IMR-90 (cell line): ENCODE measurements at regions not wholly inside any gene's neighbourhood (a gene's known extent, or its start where the extent isn't known, plus 50 kb on each side); places are given as distances from the start of the nearest gene placed in this dataset.

ENCODE experiments used
- ATAC-seq: fragments of 200-7000 bp; cut with Tn5 transposase; 2 replicates; pipeline ENCODE4 v1.9.1; 2020; ENCODE audit warnings: low read depth, mild to moderate bottlenecking, moderate library complexity
- BruUV-seq: library from RNA; stranded (reverse); fragments of 400-500 nt; replicated peaks from 2 replicates; lab custom pipeline; 2021; lab: Mats Ljungman, UMichigan
- CTCF ChIA-PET: fragments of 300-600 bp; formaldehyde crosslinking; extraction: SDS; loops from one replicate; lab custom pipeline; 2021; ENCODE audit warnings: antibody characterized with exemption; lab: Yijun Ruan, JAX
- POLR2A ChIA-PET: fragments of 300-600 bp; sonication (Branson Sonifier 250); formaldehyde crosslinking; loops from one replicate; lab custom pipeline; 2022; ENCODE audit warnings: antibody characterized with exemption; ENCODE audit not compliant: unreplicated experiment; lab: Charles Lee
- DNase-seq: peaks from one replicate; pipeline ENCODE4 v3.0.0; 2013
- H2AFZ ChIP-seq: replicated peaks from 2 replicates; pipeline ENCODE3; 2013; ENCODE audit warnings: low read length, mild to moderate bottlenecking; ENCODE audit not compliant: poor library complexity
- H2AK5ac ChIP-seq: 2 replicates; pipeline ENCODE4 v1.6.1; 2013; ENCODE audit warnings: low read depth, low read length, inconsistent platforms
- H2AK9ac ChIP-seq: replicated peaks from 2 replicates; pipeline ENCODE3; 2013; ENCODE audit warnings: mild to moderate bottlenecking, low read depth, low read length, moderate library complexity; ENCODE audit not compliant: poor library complexity
- H2BK120ac ChIP-seq: 2 replicates; pipeline ENCODE4 v1.6.1; 2013; ENCODE audit warnings: low read depth, low read length, inconsistent platforms
- H2BK15ac ChIP-seq: 3 replicates; pipeline ENCODE4 v1.6.1; 2013; ENCODE audit warnings: low read depth, low read length, inconsistent platforms
- H2BK20ac ChIP-seq: 2 replicates; pipeline ENCODE4 v1.6.1; 2013; ENCODE audit warnings: low read depth, mild to moderate bottlenecking, inconsistent platforms, low read length, moderate library complexity
- H2BK5ac ChIP-seq: 2 replicates; pipeline ENCODE4 v1.6.1; 2013; ENCODE audit warnings: mild to moderate bottlenecking, low read depth, low read length, inconsistent platforms; ENCODE audit not compliant: poor library complexity, severe bottlenecking
- H3K14ac ChIP-seq: replicated peaks from 2 replicates; pipeline ENCODE4 v1.6.1; 2013; ENCODE audit warnings: low read depth, low read length, inconsistent platforms
- H3K18ac ChIP-seq: 2 replicates; pipeline ENCODE4 v1.6.1; 2013; ENCODE audit warnings: low read depth, low read length, control low read depth
- H3K23ac ChIP-seq: 2 replicates; pipeline ENCODE4 v1.6.1; 2013; ENCODE audit warnings: low read depth, low read length, inconsistent platforms
- H3K27ac ChIP-seq: 2 replicates; pipeline ENCODE4 v1.5.1; 2013; ENCODE audit warnings: mild to moderate bottlenecking, control low read depth, low read length; ENCODE audit not compliant: insufficient read depth
- H3K27me3 ChIP-seq: 2 replicates; pipeline ENCODE4 v1.6.1; 2013; ENCODE audit warnings: low read length; ENCODE audit not compliant: control insufficient read depth, insufficient read depth
- H3K36me3 ChIP-seq: 2 replicates; pipeline ENCODE4 v1.6.1; 2013; ENCODE audit warnings: low read length, mixed read lengths; ENCODE audit not compliant: control insufficient read depth, insufficient read depth
- H3K4ac ChIP-seq: 2 replicates; pipeline ENCODE4 v1.6.1; 2013; ENCODE audit warnings: low read depth, low read length, inconsistent platforms
- H3K4me1 ChIP-seq: 2 replicates; pipeline ENCODE4 v1.6.1; 2013; ENCODE audit warnings: low read length, mixed read lengths; ENCODE audit not compliant: control insufficient read depth, insufficient read depth
- H3K4me2 ChIP-seq: 2 replicates; pipeline ENCODE4 v1.6.1; 2013; ENCODE audit warnings: low read depth, mild to moderate bottlenecking, control low read depth, low read length, moderate library complexity
- H3K4me3 ChIP-seq: 2 replicates; pipeline ENCODE4 v1.5.1; 2013; ENCODE audit warnings: low read depth, mild to moderate bottlenecking, control low read depth, low read length, moderate library complexity; ENCODE audit not compliant: insufficient read depth
- H3K56ac ChIP-seq: 2 replicates; pipeline ENCODE4 v1.6.1; 2013; ENCODE audit warnings: low read length, inconsistent platforms; ENCODE audit not compliant: insufficient read depth; ENCODE audit errors: extremely low read depth
- H3K79me1 ChIP-seq, 2 experiments: 2 replicates each; pipeline ENCODE4 v1.6.1; 2013; ENCODE audit warnings: low read length in 2 of 2, inconsistent platforms in 1 of 2, low read depth in 1 of 2
- H3K9ac ChIP-seq: 2 replicates; pipeline ENCODE4 v1.6.1; 2013; ENCODE audit warnings: low read depth, low read length, control low read depth
- H3K9me1 ChIP-seq: 2 replicates; pipeline ENCODE4 v1.6.1; 2013; ENCODE audit warnings: low read length, inconsistent platforms; ENCODE audit not compliant: insufficient read depth
- H3K9me3 ChIP-seq: 2 replicates; pipeline ENCODE4 v1.6.1; 2013; ENCODE audit warnings: low read length; ENCODE audit not compliant: control insufficient read depth, insufficient read depth
- H4K20me1 ChIP-seq: 2 replicates; pipeline ENCODE4 v1.6.1; 2013; ENCODE audit warnings: low read length, inconsistent platforms; ENCODE audit not compliant: insufficient read depth
- H4K5ac ChIP-seq: 2 replicates; pipeline ENCODE4 v1.6.1; 2013; ENCODE audit warnings: mild to moderate bottlenecking, low read depth, low read length, control low read depth
- H4K8ac ChIP-seq, 2 experiments: 2 replicates each; pipeline ENCODE4 v1.6.1; 2013; ENCODE audit warnings: low read depth in 2 of 2, low read length in 2 of 2, control low read depth in 1 of 2, inconsistent platforms in 1 of 2
- H4K91ac ChIP-seq: 2 replicates; pipeline ENCODE4 v1.6.1; 2013; ENCODE audit warnings: low read depth, low read length, inconsistent platforms; ENCODE audit not compliant: insufficient read depth
- MAZ ChIP-seq: IDR thresholded peaks from 2 replicates; pipeline ENCODE4 v1.6.1; 2012; ENCODE audit warnings: low read depth, mild to moderate bottlenecking, low read length, improper control_type of control experiment, moderate library complexity, borderline replicate concordance
- USF2 ChIP-seq: fragments of 150-350 bp; IDR thresholded peaks from 2 replicates; pipeline ENCODE4 v1.6.1; 2017; ENCODE audit warnings: mild to moderate bottlenecking, antibody characterized with exemption, low read length, low read depth
- WGBS, 2 experiments: methylation state at CpG; one replicate each; pipeline versions ENCODE4 v1.1.5 to v1.1.7; 2013; ENCODE audit warnings: missing lambda C conversion rate in 2 of 2; ENCODE audit not compliant: insufficient read length in 1 of 2; ENCODE audit errors: extremely low coverage in 2 of 2; 5-methylcytosine and 5-hydroxymethylcytosine counted together
- dilution Hi-C: fragments of 300-500 bp; cut with HindIII; formaldehyde crosslinking; loops from one replicate; pipeline ENCODE4 v1.14.3; 2018; ENCODE audit warnings: low sequenced_read_pairs; ENCODE audit not compliant: unreplicated experiment
- in situ Hi-C: fragments of 300-500 bp; cut with MboI; formaldehyde crosslinking; loops from 3 replicates; pipeline ENCODE4 v1.14.3; 2019; ENCODE audit warnings: low sequenced_read_pairs, inconsistent platforms, mixed read lengths
- intact Hi-C: fragments of 100-400 bp; cut with micrococcal nuclease; formaldehyde crosslinking; loops from 2 replicates; pipeline ENCODE4 v1.10.0; 2022

GRCh38 chr4:24211856-24212255 lies 322.0 kb upstream of the PPARGC1A start:
- peak overlapping the region; percentile 34; the same call in 1 of the 2 replicates for H3K4ac ChIP-seq
- intact Hi-C loops, result loop anchor here (5.0 kb wide), 1 partner anchor 105 kb away; no protein-coding TSS in a partner anchor
- H2BK20ac ChIP-seq, result peak overlapping the region; percentile 16
- no peaks in the 10 kb centered on the region for H3K36me3 ChIP-seq
- no peaks in the 10 kb centered on the region for H3K9me1 ChIP-seq
- H2BK120ac ChIP-seq, result peak overlapping the region; percentile 62; the same call in 1 of the 2 replicates
- peaks cover 10% of the 10 kb centered on the region for H3K4me1 ChIP-seq
- H3K27me3 ChIP-seq, result no peaks in the 10 kb centered on the region
- no peak overlapping the region for H3K14ac ChIP-seq
- no peaks in the 10 kb centered on the region for H3K9me3 ChIP-seq
- H3K9ac ChIP-seq, result no peak overlapping the region
- H4K20me1 ChIP-seq, result no peaks in the 10 kb centered on the region
- ATAC-seq (peak; percentile 24; the same call in 1 of the 2 replicates), DNase-seq (peak; percentile 85)
- peak overlapping the region; percentile 95 for H3K18ac ChIP-seq
- TF ChIP-seq USF2, result peak; percentile 75
- TF ChIP-seq MAZ, result no peak
- H3K23ac ChIP-seq, result no peak overlapping the region
- H3K4me2 ChIP-seq, result no peak overlapping the region; the same call in 1 of the 2 replicates
- no peak overlapping the region for H2AK9ac ChIP-seq
- CTCF ChIA-PET, result no interaction called here
- no peaks in the 10 kb centered on the region for H3K79me1 ChIP-seq
- in situ Hi-C loops, result no loop called here
- H2AK5ac ChIP-seq, result peak overlapping the region; percentile 57
- 0 out of 3 replicates have a peak overlapping the region, but pooled peaks have one; percentile 5 for H2BK15ac ChIP-seq
- H4K91ac ChIP-seq, result no peak overlapping the region
- POLR2A ChIA-PET, result no interaction called here
- no peak overlapping the region for H3K4me3 ChIP-seq
- dilution Hi-C loops, result no loop called here
- peak overlapping the region; percentile 20 for H2BK5ac ChIP-seq
- 0 out of 2 replicates have a peak overlapping the region, but pooled peaks have one; percentile 42 for H3K27ac ChIP-seq
- peak overlapping the region; percentile 52 to 81 for H4K8ac ChIP-seq
- peak overlapping the region; percentile 92 for H4K5ac ChIP-seq
- H2AFZ ChIP-seq, result no peak overlapping the region
- H3K56ac ChIP-seq, result no peak overlapping the region
- BruUV-seq, result no TSS peak
- 47% methylated on average over 7 of the region's 10 CpGs; no CpG with 5 or more reads in 1 of the 2 experiments for WGBS, 2 experiments
